HG03575 (cell line): ENCODE measurements at regions not wholly inside any gene's neighbourhood (a gene's known extent, or its start where the extent isn't known, plus 50 kb on each side); places are given as distances from the start of the nearest gene placed in this dataset.

Experiments
- ATAC-seq: cut with Tn5 transposase; IDR thresholded peaks from one replicate; pipeline ENCODE4 v1.9.1; 2021; ENCODE audit not compliant: unreplicated experiment, insufficient number of reproducible peaks, low FRiP score; ENCODE audit errors: extremely low read depth

DNA sequence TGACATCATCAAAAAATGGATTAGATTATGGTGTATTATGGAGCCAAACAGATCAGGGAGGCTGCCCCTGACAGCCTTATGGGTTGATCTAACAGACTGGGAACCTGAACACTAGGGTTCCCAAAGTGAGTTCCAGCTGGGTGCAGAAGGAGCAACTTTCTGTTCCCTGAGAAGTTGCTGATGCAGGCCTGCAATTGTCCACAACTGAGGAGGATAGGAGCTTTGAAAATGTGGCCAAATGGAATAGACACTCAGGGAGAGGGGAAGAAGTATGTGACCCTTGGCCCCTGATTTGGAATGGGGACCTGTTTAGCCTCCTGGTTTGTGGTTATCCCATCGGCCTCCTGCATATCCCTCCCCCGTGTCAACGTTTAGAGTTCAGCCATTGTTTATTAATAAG lies 262.2 kb upstream of the SKOR2 start:
- ATAC-seq = no peak

DNA sequence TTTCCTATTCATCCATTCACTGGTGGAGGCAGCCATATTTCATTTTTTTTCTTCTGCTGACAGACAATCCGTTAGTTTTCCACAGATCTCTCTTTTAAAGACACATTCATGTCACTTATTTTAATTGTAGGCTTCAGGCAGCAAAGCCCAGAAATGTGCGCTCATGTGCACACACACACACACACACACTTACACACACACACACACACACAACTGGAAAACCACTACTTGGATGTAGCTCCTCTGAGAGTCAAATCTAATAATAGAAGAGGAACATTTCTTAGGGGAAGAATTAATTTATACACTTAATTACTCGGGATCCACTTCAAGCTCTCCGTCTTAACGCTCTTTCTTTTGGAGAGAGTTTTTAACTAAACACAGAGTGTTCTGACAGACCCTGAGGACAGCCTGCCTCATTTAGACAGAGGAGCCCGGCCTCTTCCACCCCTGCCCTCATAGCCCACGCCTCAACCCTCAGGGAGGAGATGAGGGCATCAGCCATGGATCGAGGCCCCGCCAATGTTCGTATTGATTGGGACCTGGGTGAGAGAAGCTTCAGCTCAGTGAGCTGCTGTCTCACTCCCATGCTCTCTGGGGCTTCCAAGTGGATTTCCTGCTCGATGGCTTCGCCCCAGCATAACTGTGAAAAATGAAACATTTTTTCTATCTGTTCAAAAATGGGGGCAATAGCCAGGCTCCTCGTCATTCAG lies 261.4 kb upstream of the SKOR2 start:
- ATAC-seq = no peak

DNA sequence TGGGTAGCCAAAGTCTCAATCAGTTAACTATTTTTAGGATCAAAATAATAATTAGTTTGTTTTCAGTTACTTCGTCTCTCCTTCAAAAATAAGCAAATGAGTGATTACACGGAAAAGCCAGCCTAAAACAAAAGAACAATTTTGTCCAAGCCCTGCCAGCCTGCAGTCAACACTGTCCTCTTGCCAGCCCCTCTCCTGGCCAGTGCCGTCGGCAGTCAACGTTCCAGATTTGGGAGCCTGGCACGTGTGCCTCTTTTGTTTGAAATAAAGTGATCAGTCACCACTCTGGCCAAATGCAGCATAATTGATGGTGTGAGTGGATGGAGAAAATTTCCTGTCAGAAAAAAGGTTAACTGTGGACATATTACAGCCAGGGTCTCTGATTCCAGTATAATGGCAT lies 260.6 kb upstream of the SKOR2 start:
- ATAC-seq = no peak

DNA sequence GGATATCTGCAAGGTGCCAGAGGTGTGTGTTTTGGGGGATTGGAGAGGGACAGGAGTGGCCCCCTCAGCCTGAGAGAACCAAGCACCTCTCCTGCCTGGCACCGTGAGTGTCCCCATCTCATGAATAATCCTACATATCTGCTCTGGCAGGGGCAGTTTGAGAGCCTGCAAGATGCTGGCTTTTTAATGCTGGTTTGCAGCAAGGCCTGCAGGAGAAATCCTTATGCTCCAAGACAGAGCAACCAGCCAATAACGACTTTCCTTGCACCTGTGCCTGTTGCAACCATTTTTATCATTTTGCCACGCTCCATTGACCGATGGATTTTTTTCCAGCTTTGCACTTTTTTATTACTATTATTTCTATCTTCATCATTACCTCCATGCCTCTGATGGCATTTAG lies 259.4 kb upstream of the SKOR2 start:
- ATAC-seq = no peak

DNA sequence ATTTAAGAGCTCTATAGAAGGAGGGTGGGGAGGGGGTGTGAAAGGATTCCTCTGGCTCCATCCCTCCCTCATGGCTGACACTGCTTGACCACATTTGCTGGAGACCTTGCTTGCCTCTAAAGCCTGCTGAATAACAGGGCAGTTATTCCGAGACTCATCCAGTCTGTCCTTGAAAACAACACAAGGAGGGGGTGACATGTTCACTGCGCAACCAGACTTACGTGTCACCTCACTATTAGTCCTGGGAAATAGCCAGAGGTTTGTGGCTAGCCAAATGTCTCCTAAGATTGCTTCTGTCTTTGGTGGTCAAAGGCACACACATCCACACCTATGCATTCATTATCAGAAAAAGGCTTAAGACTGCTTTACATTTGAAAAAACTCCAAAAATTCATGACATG lies 256.2 kb upstream of the SKOR2 start:
- no peak for ATAC-seq

DNA sequence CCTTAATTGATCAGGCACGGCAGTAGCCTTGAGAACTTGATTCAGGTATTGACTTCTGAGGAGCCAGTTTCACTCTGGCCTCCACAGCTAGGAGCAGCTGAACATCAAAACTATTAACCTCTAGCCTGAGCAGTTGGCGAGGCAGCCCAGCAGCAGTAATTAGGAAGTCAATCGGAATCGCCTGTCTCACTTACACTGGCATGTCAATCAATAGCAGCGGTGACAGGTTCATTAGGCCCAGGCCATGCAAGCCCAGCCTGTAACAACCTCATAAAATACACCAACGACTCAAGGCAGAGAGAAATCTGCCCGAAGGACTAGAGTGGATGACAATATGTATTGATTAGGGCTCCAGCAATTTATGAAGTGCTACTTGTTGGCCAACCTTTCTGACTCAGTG lies 255.4 kb upstream of the SKOR2 start:
- no peak for ATAC-seq

DNA sequence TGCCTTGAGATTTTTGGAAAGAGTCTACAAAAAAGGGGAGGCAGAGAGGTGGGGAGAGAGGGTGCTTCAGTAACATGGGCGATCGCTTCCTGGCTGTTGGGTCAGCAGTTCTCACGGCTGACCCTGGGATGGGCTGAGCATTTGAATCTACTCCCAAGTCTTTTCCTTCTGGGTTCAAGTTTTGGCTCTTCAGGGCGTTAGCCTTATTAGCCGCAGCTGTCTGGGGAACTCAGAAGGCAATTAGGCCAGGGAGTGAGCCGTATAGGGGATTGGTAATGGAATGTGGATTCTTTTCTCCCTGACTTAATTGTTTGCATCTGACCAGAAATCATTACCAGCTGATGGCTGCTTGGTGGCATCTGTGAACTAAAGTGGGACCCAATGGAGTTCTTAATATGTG lies 250.5 kb upstream of the SKOR2 start:
- ATAC-seq = no peak

DNA sequence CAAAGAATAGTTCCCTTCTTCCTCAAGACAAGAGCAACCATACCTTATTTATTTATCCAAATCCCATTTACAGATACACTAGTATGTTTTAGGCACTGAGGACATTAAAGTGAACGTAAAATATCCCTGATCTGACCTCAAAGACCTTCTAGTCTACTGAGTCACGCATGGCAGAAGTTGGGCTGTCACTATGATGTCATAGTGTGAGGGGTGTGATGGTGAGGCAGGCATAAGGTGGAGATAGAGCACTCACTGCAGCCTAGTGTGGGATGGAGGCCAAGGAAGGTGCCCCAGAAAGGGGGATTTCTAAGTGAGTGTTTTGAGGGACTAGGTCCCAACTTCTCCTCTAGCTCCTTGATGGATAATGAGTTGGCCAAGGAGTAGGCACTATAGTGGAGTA lies 249.5 kb upstream of the SKOR2 start:
- ATAC-seq = no peak

DNA sequence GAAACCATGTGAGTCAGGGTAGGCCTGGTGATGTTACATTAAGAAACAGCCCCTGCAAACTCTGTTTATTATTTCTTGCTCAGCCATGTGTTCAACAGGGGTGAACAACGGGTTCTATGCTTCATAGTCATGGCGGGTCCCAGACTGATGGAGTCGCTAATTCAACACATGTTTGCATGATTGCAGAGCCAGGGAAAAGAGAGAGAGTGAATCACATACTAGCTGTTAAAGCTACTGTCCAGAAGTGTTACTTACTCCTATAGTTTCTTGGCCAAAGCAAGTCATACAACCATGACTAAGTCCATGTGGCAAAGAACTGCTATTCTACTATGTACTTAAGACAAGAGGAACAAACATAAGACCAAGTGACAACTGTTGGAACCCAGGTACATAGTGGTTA lies 241.2 kb upstream of the SKOR2 start:
- ATAC-seq = no peak

DNA sequence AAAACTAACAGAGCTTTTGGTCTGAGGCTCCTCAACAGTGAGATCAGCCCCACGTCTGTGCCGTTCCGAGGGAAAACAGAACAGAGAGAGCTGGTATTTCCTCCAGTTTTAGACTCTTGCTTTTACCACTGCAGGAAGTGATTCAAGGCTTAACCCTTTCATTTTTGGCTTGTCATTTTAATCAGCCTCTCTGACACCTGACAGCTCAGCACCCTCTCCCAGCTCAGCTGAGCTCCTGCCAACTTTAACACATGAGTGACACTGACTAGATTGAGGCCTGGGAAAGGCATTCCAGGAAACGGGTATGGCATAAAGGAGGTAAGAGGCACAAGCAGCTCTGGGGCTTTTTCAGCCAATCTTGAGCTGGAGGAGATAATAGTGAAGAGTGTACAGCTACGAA lies 239.4 kb upstream of the SKOR2 start:
- ATAC-seq = no peak

DNA sequence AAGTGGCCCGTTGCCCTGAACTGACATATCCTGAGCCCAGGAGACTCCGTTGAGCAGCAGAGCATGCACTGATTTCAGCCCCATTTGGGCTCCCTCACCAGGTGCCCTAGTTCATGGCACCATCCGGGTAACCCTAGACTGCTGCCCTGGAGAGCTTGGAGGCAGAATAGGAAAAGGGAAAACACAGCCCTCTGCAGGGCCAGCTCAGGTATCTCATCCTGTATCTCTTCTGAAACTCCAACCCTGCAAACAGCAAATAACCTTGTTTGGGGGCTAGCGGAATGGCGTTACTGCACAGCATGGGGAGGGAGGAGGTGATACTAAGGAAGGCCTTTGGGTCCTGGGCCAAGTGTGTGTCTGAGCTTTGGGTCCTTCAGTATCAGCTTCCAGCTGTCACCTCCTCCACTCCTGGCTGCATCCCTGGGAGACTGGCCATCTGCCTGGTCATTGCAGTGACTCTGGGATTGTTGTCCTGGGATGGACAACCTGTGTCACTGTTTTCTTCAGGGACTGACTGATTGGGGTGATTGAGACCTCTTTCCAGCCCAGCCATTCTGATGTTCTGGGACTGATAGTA lies 233.8 kb upstream of the SKOR2 start:
- ATAC-seq = no peak

DNA sequence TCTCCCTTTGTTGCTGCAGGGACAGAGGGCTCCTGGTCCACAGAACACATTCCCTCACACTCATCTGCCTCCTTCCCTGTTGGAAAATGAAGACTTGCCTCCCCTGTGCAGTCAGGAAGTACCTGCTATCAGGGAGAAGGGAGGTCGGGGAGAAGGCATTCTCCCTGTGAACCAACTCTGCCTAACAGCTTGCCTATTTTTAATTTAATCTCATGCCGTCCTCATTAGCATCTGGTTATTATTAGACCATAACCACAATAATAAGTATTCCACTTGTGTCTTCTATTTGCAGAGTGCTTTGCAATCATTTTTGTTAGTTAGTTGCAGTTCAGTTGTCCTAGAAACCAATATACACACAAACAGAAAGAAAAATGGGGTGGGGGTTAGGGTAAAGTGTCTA lies 232.6 kb upstream of the SKOR2 start:
- no peak for ATAC-seq

DNA sequence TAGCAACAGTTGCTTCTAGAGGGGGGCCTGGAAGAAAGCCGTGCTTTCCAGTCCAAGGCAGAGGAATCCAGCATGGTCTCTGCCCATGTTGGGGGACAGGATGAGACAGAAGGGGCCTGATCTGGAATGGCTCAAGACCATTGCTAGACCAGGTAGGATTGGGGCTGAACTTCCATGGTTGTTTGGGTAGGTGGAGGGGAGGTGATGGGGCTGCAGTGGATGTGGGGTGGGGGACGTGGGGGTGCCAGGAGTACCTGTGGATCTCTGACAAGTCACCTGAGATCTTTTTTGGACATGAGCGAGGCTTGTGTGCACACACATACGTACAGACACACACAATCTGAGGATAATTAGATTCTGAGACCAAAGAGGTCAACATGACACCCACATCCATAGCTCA lies 228.7 kb upstream of the SKOR2 start:
- no peak for ATAC-seq

DNA sequence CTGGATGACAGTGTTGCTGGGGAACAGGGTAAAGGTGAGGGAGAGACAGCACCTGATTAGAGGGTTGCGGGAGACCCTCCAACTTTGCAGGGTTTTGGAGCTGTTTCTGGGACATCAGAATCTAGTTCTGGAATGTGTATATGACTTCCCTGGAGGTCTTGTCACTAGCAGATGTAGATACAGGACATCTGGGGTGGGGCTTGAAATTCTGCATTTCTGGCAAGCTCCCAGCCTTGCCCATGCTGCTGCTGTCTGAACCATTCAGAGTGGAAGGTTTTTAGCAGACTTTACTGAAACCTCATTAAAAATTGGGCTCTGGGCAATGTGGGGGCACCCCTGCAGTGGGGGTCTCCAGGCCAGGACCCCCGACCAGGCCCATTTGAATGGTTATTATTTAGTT lies 220.3 kb upstream of the SKOR2 start:
- ATAC-seq = no peak

DNA sequence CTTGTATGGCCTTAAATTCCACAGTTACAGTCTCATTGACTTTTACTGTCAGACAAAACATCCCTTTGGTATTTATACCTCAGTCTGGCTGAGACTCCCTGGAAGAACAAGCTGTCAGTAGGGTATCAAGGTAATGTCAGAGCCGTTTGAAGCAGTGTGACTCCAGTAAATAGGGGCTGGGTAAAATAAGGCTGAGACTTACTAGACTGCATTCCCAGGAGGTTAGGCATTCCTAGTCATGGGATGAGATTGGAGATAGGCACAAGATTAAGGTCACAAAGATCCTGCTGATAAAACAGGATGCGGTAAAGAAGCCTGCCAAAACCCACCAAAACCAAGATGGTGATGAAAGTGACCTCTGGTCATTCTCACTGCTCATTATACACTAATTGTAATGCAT lies 219.5 kb upstream of the SKOR2 start:
- no peak for ATAC-seq

DNA sequence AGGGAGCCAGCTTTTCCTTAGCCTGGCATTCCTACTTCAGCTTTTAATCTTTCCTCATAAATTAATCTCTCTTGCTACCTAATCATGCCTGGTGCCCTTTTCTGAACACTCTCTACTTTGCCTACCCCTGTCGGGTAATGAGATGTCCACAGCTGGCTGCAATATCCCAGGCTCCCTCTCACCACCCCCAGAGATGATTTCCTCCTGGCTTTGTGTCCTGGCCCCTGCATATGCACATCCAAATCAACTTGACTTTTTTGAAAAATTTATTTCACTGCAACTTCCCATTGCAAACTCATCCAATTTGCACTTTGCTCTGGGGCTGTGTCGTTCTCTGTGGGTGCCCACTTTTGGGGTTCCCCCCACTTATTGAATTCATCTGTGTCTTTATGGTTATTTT lies 218.1 kb upstream of the SKOR2 start:
- ATAC-seq = no peak

DNA sequence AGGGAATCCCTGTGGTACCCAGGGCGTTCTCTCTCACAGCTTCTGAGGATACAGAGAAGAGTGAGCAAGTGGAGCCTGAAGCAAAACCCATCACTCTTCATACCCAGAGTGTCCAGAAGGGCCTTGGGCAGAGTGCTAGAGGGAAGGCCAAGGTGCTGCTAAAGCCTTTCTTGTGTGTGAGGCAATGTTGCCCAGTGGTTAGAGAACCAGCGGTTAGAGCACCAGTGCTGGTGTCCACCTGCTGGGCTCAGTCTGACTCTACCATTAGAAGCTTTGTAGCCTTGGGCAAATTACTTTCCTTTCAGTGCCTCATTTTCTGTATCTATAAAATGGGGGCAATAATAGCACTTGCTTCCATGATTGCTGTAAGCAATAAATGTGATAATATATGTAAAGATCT lies 210.5 kb upstream of the SKOR2 start:
- no peak for ATAC-seq

DNA sequence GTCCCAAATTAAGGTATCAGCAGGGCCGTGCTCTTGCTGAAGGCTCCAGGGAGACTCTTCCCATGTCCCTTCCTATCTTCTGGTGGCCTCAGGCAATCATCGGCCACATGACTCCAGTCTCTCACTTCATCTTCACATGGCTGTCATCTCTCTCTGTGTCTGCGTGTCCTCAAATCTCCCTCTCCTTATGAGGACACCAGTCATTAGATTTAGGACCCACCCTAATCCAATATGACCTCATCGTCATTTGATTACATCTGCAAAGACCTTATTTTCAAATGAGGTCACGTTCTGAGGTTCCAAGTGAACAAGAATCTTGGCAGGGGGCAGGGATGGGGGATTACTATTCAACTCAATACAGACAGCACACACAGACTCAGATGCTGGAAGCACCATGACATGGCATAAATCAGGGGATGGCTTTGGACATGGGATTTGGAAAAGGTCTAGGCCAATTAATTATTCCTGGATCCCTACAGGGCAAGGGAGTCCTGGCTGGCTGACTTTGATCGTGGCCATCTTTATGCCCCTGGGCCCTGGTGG lies 210.0 kb upstream of the SKOR2 start:
- no peak for ATAC-seq

DNA sequence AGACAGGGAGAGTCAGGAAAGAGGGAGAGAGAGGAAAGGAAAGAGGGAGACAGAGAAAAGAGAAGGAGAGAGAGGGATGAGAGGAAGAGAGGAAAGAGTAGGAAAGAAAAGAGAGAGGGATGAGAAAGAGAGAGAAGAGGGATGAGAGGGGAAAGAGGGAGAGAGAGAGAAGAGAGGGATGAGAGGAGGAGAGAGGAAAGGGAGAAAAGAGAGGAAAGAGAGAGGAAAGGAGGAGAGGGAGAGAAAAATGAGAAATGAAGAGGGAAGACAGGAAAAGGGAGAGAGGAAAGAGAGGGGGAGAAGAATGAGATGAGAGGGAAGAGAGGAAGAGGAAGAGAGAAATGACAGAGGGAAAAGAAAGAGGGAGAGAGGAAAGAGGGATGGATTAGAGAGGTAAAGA lies 207.0 kb upstream of the SKOR2 start:
- no peak for ATAC-seq

DNA sequence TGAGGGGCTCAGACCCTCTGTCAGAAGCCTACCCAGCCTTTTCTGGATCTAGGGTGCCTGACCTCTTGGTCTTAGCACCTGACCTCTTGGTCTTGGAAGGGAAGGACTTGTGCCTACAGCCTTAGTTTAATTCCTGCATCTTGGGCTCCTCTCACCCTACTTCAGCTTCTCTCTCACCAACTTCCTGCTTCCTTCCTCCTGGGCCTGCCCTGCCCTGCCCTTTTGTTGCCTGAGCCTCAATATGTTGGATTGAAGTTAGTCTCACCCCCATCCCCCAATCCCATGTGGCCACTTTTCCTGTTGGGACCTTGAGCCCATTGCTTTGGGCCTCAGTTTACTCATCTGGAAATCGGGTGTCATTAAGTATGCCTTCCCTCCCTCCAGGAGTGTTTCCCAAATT lies 206.2 kb upstream of the SKOR2 start:
- ATAC-seq = no peak

DNA sequence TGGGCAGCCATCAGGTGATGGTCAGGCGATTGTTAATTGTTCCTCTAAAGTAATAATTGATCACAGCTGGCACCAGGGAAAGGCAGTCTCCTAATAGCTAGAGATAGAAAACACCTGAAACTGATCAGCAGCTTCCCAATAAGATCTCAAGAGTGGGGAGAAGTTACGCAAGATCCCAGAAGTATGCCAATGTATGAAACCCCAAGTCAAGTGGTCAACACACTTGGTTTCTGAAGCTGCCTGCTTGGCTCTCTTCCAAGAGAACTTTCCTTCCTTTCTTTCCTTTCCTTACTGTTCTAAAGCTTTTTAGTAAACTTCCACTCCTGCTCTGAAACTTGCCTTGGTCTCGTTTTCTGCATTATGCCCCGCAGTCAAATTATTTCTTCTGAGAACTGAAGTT lies 201.6 kb upstream of the SKOR2 start:
- no peak for ATAC-seq
